GM23338 (cell line): ENCODE measurements at regions not wholly inside any gene's neighbourhood (a gene's known extent, or its start where the extent isn't known, plus 50 kb on each side); places are given as distances from the start of the nearest gene placed in this dataset.
A peak's percentile ranks its signal among the peaks of the same experiment; 100 is the strongest.

Experiments
- ATAC-seq: fragments of 200-7000 bp; cut with Tn5 transposase; 3 replicates; pipeline ENCODE4 v1.9.1; 2020
- DNase-seq: peaks from one replicate; pipeline ENCODE4 v3.0.0-alpha.2; 2015; ENCODE audit warnings: low spot score
- H2AFZ ChIP-seq: fragments of 200-600 bp; sonication (generic); 2 replicates; pipeline ENCODE4 v1.8.0; 2016; ENCODE audit warnings: antibody characterized with exemption, mild to moderate bottlenecking, moderate library complexity
- H3F3A ChIP-seq: fragments of 200-600 bp; sonication (generic); replicated peaks from 2 replicates; pipeline ENCODE4 v1.8.0; 2017; ENCODE audit warnings: antibody characterized with exemption, mixed run types, low read depth
- H3K27ac ChIP-seq: fragments of 200-600 bp; sonication (generic); 2 replicates; pipeline ENCODE4 v1.6.1; 2016; ENCODE audit warnings: low read depth
- H3K27me3 ChIP-seq: fragments of 200-600 bp; sonication (generic); 2 replicates; pipeline ENCODE4 v1.8.0; 2016; ENCODE audit warnings: mild to moderate bottlenecking, mixed run types, moderate library complexity; ENCODE audit not compliant: insufficient read depth
- H3K36me3 ChIP-seq: fragments of 200-600 bp; sonication (generic); 2 replicates; pipeline ENCODE4 v1.8.0; 2016; ENCODE audit warnings: mild to moderate bottlenecking; ENCODE audit not compliant: insufficient read depth
- H3K4me1 ChIP-seq: fragments of 200-600 bp; sonication (generic); 2 replicates; pipeline ENCODE4 v1.8.0; 2016; ENCODE audit warnings: mild to moderate bottlenecking, moderate library complexity; ENCODE audit not compliant: insufficient read depth
- H3K4me2 ChIP-seq: fragments of 200-600 bp; sonication (generic); 2 replicates; pipeline ENCODE4 v1.7.1; 2017; ENCODE audit warnings: mixed run types
- H3K4me3 ChIP-seq: fragments of 200-600 bp; sonication (generic); 2 replicates; pipeline ENCODE4 v1.6.1; 2016; ENCODE audit warnings: mixed run types
- H3K79me2 ChIP-seq: fragments of 200-600 bp; sonication (generic); replicated peaks from 2 replicates; pipeline ENCODE4 v1.8.0; 2017; ENCODE audit warnings: mild to moderate bottlenecking; ENCODE audit not compliant: insufficient read depth
- H3K9me2 ChIP-seq: fragments of 200-600 bp; sonication (generic); 2 replicates; pipeline ENCODE4 v1.8.0; 2017; ENCODE audit not compliant: insufficient read depth
- H4K20me1 ChIP-seq: fragments of 200-600 bp; sonication (generic); replicated peaks from 2 replicates; pipeline ENCODE4 v1.8.0; 2017; ENCODE audit warnings: mild to moderate bottlenecking; ENCODE audit not compliant: insufficient read depth
- H3K27ac Mint-ChIP-seq: 2 replicates; pipeline ENCODE4 v1.8.0; 2020; ENCODE audit warnings: inconsistent platforms, mild to moderate bottlenecking, moderate library complexity, mixed read lengths
- H3K27me3 Mint-ChIP-seq: 3 replicates; pipeline ENCODE4 v1.8.0; 2022; ENCODE audit warnings: low read depth, mild to moderate bottlenecking, moderate library complexity, mixed read lengths, inconsistent platforms; ENCODE audit not compliant: insufficient read depth, poor library complexity
- H3K36me3 Mint-ChIP-seq: 3 replicates; pipeline ENCODE4 v1.8.0; 2021; ENCODE audit warnings: low read depth, mild to moderate bottlenecking, inconsistent platforms, moderate library complexity, mixed read lengths
- H3K4me1 Mint-ChIP-seq: 3 replicates; pipeline ENCODE4 v1.8.0; 2020; ENCODE audit warnings: mild to moderate bottlenecking, inconsistent platforms, mixed read lengths
- H3K4me3 Mint-ChIP-seq: 3 replicates; pipeline ENCODE4 v1.8.0; 2021; ENCODE audit warnings: moderate library complexity, mild to moderate bottlenecking, inconsistent platforms, mixed read lengths
- H3K9me3 Mint-ChIP-seq: 3 replicates; pipeline ENCODE4 v1.8.0; 2020; ENCODE audit warnings: moderate library complexity, mild to moderate bottlenecking, inconsistent platforms, mixed read lengths
- CREB1 ChIP-seq: fragments of 250-450 bp; sonication (Bioruptor Pico); IDR thresholded peaks from 2 replicates; pipeline ENCODE4 v1.5.0; 2020; ENCODE audit warnings: low read depth, mild to moderate bottlenecking, moderate library complexity
- EZH2 ChIP-seq: fragments of 200-600 bp; sonication (generic); IDR thresholded peaks from one replicate; pipeline ENCODE4 v1.8.0; 2017; ENCODE audit warnings: antibody characterized with exemption, mild to moderate bottlenecking, low read depth; ENCODE audit not compliant: unreplicated experiment
- EZH2phosphoT487 ChIP-seq: fragments of 200-600 bp; sonication (generic); IDR thresholded peaks from one replicate; pipeline ENCODE4 v1.8.1; 2018; ENCODE audit warnings: antibody characterized with exemption; ENCODE audit not compliant: unreplicated experiment
- JUNB ChIP-seq: IDR thresholded peaks from one replicate; pipeline ENCODE4 v1.6.1; 2016; ENCODE audit warnings: antibody characterized with exemption; ENCODE audit not compliant: unreplicated experiment
- NANOG ChIP-seq: IDR thresholded peaks from 2 replicates; pipeline ENCODE4 v1.6.1; 2016; ENCODE audit warnings: antibody characterized with exemption, borderline replicate concordance
- POLR2AphosphoS5 ChIP-seq: IDR thresholded peaks from 2 replicates; pipeline ENCODE4 v1.6.1; 2016; ENCODE audit warnings: antibody characterized with exemption, low read depth
- STAT1 ChIP-seq: IDR thresholded peaks from one replicate; pipeline ENCODE4 v1.6.1; 2016; ENCODE audit warnings: antibody characterized with exemption; ENCODE audit not compliant: unreplicated experiment
- ZNF114 ChIP-seq: fragments of 250-450 bp; sonication (Bioruptor Pico); IDR thresholded peaks from 2 replicates; pipeline ENCODE4 v1.5.0; 2020; ENCODE audit warnings: mild to moderate bottlenecking, moderate library complexity
- ZNF331 ChIP-seq: fragments of 250-450 bp; sonication (Bioruptor Pico); IDR thresholded peaks from 2 replicates; pipeline ENCODE4 v1.5.0; 2020; ENCODE audit warnings: low read depth, mild to moderate bottlenecking, moderate library complexity
- TF ChIP-seq, protein P1 (sequence below): IDR thresholded peaks from one replicate; pipeline ENCODE4 v1.6.1; 2018; ENCODE audit warnings: antibody characterized with exemption; ENCODE audit not compliant: unreplicated experiment
- TF ChIP-seq, protein P2 (sequence below): fragments of 250-450 bp; sonication (Bioruptor Pico); IDR thresholded peaks from 2 replicates; pipeline ENCODE4 v1.5.0; 2020; ENCODE audit warnings: mild to moderate bottlenecking, moderate library complexity
- TF ChIP-seq, protein P3 (sequence below): IDR thresholded peaks from 2 replicates; pipeline ENCODE4 v1.6.1; 2016; ENCODE audit warnings: antibody characterized with exemption
- TF ChIP-seq, protein P4 (sequence below), 2 experiments: fragments of 200-600 bp in 1 of 2; sonication (generic) in 1 of 2; conservative IDR thresholded peaks; 2 replicates each; pipeline versions ENCODE4 v1.5.1 to v1.6.1; 2016 to 2017; ENCODE audit warnings: antibody characterized with exemption in 2 of 2, low read depth in 2 of 2, mild to moderate bottlenecking in 2 of 2, moderate library complexity in 1 of 2

DNA sequence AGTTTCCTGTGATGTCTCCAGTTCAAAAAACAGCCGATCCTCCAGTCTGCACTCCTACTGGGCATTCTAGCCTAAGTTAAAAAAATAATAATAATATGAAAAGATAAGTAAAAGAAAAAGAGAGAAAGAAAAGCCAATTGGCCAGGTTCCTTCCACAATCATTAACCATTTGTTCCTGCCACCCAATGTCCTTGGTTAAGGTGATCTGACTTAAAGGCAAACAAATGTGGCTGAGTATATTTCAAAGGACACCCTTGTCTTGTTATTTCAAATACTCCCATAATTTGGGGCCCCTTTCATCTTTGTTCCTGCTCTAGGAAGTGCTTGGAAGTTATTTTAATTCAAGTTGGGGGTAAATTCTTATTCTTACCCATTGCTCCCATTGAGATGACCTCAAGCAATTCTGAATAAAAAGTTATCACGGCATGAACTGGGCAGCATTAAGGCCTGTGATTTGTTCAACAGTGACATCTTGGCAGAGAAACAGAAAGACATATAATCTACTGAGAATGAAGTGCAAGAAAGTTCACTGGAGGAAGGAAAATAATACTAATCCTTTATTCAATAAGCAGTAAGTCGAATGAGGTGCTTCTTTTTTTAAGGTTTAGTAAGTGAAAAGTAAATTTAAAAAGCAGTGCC lies 1054.5 kb upstream of the FANCL start:
- H3K27me3 Mint-ChIP-seq, result peaks cover 2% of the 10 kb centered on the region
- peak overlapping the region; percentile 66; the same call in 1 of the 2 replicates for H2AFZ ChIP-seq
- no peak overlapping the region for H3K4me3 ChIP-seq
- peaks cover 10% of the 10 kb centered on the region; the same call in 1 of the 2 replicates for H3K4me1 ChIP-seq
- no peaks in the 10 kb centered on the region for H3K79me2 ChIP-seq
- no peak overlapping the region for H3K4me3 Mint-ChIP-seq
- no peaks in the 10 kb centered on the region for H3K36me3 Mint-ChIP-seq
- ATAC-seq (no peak), DNase-seq (no peak)
- no peaks in the 10 kb centered on the region; the same call in 1 of the 2 replicates for H3K9me2 ChIP-seq
- H3K27ac ChIP-seq, result no peak overlapping the region
- H3K4me1 Mint-ChIP-seq, result peaks cover 13% of the 10 kb centered on the region; the same call in 2 of the 3 replicates
- no peaks in the 10 kb centered on the region for H3K9me3 Mint-ChIP-seq
- H3K4me2 ChIP-seq, result no peak overlapping the region
- H3K27ac Mint-ChIP-seq, result no peak overlapping the region
- H3K27me3 ChIP-seq, result no peaks in the 10 kb centered on the region
- TF ChIP-seq ZNF331 (no peak), CREB1 (CRISPR knock-in tag) (no peak), JUNB (no peak), EZH2phosphoT487 (no peak), POLR2AphosphoS5 (no peak), EZH2 (no peak), NANOG (no peak), ZNF114 (CRISPR knock-in tag) (no peak), STAT1 (no peak)
- TF ChIP-seq, protein P1, sequence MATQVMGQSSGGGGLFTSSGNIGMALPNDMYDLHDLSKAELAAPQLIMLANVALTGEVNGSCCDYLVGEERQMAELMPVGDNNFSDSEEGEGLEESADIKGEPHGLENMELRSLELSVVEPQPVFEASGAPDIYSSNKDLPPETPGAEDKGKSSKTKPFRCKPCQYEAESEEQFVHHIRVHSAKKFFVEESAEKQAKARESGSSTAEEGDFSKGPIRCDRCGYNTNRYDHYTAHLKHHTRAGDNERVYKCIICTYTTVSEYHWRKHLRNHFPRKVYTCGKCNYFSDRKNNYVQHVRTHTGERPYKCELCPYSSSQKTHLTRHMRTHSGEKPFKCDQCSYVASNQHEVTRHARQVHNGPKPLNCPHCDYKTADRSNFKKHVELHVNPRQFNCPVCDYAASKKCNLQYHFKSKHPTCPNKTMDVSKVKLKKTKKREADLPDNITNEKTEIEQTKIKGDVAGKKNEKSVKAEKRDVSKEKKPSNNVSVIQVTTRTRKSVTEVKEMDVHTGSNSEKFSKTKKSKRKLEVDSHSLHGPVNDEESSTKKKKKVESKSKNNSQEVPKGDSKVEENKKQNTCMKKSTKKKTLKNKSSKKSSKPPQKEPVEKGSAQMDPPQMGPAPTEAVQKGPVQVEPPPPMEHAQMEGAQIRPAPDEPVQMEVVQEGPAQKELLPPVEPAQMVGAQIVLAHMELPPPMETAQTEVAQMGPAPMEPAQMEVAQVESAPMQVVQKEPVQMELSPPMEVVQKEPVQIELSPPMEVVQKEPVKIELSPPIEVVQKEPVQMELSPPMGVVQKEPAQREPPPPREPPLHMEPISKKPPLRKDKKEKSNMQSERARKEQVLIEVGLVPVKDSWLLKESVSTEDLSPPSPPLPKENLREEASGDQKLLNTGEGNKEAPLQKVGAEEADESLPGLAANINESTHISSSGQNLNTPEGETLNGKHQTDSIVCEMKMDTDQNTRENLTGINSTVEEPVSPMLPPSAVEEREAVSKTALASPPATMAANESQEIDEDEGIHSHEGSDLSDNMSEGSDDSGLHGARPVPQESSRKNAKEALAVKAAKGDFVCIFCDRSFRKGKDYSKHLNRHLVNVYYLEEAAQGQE, result no peak
- TF ChIP-seq, protein P2, sequence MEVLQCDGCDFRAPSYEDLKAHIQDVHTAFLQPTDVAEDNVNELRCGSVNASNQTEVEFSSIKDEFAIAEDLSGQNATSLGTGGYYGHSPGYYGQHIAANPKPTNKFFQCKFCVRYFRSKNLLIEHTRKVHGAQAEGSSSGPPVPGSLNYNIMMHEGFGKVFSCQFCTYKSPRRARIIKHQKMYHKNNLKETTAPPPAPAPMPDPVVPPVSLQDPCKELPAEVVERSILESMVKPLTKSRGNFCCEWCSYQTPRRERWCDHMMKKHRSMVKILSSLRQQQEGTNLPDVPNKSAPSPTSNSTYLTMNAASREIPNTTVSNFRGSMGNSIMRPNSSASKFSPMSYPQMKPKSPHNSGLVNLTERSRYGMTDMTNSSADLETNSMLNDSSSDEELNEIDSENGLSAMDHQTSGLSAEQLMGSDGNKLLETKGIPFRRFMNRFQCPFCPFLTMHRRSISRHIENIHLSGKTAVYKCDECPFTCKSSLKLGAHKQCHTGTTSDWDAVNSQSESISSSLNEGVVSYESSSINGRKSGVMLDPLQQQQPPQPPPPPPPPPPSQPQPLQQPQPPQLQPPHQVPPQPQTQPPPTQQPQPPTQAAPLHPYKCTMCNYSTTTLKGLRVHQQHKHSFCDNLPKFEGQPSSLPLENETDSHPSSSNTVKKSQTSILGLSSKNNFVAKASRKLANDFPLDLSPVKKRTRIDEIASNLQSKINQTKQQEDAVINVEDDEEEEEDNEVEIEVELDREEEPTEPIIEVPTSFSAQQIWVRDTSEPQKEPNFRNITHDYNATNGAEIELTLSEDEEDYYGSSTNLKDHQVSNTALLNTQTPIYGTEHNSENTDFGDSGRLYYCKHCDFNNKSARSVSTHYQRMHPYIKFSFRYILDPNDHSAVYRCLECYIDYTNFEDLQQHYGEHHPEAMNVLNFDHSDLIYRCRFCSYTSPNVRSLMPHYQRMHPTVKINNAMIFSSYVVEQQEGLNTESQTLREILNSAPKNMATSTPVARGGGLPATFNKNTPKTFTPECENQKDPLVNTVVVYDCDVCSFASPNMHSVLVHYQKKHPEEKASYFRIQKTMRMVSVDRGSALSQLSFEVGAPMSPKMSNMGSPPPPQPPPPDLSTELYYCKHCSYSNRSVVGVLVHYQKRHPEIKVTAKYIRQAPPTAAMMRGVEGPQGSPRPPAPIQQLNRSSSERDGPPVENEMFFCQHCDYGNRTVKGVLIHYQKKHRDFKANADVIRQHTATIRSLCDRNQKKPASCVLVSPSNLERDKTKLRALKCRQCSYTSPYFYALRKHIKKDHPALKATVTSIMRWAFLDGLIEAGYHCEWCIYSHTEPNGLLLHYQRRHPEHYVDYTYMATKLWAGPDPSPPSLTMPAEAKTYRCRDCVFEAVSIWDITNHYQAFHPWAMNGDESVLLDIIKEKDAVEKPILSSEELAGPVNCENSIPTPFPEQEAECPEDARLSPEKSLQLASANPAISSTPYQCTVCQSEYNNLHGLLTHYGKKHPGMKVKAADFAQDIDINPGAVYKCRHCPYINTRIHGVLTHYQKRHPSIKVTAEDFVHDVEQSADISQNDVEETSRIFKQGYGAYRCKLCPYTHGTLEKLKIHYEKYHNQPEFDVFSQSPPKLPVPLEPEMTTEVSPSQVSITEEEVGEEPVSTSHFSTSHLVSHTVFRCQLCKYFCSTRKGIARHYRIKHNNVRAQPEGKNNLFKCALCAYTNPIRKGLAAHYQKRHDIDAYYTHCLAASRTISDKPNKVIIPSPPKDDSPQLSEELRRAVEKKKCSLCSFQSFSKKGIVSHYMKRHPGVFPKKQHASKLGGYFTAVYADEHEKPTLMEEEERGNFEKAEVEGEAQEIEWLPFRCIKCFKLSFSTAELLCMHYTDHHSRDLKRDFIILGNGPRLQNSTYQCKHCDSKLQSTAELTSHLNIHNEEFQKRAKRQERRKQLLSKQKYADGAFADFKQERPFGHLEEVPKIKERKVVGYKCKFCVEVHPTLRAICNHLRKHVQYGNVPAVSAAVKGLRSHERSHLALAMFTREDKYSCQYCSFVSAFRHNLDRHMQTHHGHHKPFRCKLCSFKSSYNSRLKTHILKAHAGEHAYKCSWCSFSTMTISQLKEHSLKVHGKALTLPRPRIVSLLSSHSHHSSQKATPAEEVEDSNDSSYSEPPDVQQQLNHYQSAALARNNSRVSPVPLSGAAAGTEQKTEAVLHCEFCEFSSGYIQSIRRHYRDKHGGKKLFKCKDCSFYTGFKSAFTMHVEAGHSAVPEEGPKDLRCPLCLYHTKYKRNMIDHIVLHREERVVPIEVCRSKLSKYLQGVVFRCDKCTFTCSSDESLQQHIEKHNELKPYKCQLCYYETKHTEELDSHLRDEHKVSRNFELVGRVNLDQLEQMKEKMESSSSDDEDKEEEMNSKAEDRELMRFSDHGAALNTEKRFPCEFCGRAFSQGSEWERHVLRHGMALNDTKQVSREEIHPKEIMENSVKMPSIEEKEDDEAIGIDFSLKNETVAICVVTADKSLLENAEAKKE, result no peak
- TF ChIP-seq, protein P3, sequence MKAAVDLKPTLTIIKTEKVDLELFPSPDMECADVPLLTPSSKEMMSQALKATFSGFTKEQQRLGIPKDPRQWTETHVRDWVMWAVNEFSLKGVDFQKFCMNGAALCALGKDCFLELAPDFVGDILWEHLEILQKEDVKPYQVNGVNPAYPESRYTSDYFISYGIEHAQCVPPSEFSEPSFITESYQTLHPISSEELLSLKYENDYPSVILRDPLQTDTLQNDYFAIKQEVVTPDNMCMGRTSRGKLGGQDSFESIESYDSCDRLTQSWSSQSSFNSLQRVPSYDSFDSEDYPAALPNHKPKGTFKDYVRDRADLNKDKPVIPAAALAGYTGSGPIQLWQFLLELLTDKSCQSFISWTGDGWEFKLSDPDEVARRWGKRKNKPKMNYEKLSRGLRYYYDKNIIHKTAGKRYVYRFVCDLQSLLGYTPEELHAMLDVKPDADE, result no peak
- TF ChIP-seq, protein P4, sequence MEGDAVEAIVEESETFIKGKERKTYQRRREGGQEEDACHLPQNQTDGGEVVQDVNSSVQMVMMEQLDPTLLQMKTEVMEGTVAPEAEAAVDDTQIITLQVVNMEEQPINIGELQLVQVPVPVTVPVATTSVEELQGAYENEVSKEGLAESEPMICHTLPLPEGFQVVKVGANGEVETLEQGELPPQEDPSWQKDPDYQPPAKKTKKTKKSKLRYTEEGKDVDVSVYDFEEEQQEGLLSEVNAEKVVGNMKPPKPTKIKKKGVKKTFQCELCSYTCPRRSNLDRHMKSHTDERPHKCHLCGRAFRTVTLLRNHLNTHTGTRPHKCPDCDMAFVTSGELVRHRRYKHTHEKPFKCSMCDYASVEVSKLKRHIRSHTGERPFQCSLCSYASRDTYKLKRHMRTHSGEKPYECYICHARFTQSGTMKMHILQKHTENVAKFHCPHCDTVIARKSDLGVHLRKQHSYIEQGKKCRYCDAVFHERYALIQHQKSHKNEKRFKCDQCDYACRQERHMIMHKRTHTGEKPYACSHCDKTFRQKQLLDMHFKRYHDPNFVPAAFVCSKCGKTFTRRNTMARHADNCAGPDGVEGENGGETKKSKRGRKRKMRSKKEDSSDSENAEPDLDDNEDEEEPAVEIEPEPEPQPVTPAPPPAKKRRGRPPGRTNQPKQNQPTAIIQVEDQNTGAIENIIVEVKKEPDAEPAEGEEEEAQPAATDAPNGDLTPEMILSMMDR (conservative IDR thresholded peaks at IDR 0.05; ENCODE audit: low read depth in 2 of 2), result no peak
- H3F3A ChIP-seq, result no peaks in the 10 kb centered on the region
- no peaks in the 10 kb centered on the region for H3K36me3 ChIP-seq
- no peaks in the 10 kb centered on the region for H4K20me1 ChIP-seq
